HG03103 (cell line): ENCODE measurements at regions not wholly inside any gene's neighbourhood (a gene's known extent, or its start where the extent isn't known, plus 50 kb on each side); places are given as distances from the start of the nearest gene placed in this dataset.
"Not testable (repeated sequence)": the region's sequence is repeated elsewhere in the genome, so short reads cannot be mapped to it uniquely, and the experiment has no call there.

Experiments used
- ATAC-seq: cut with Tn5 transposase; IDR thresholded peaks from one replicate; pipeline ENCODE4 v1.9.1; 2021; ENCODE audit warnings: low read depth; ENCODE audit not compliant: unreplicated experiment

- ATAC-seq, result no peak
These were observed 395.2 kb upstream of the ZNF462 start for GRCh38 chr9:106467865-106468164.

- ATAC-seq, result no peak
These were observed 394.5 kb upstream of the ZNF462 start for GRCh38 chr9:106468431-106468830.

GRCh38 chr9:106478312-106478711, 384.7 kb upstream of the ZNF462 start:
- ATAC-seq, result no peak

GRCh38 chr9:106478727-106479126, 384.2 kb upstream of the ZNF462 start:
- no peak for ATAC-seq

- ATAC-seq, result no peak
These were observed 383.3 kb upstream of the ZNF462 start for GRCh38 chr9:106479679-106480078.

- ATAC-seq, result no peak
These were observed 381.9 kb upstream of the ZNF462 start for GRCh38 chr9:106481013-106481609.

- ATAC-seq, result no peak
These were observed 380.2 kb upstream of the ZNF462 start for GRCh38 chr9:106482733-106483132.

- ATAC-seq, result no peak
These were observed 376.3 kb upstream of the ZNF462 start for GRCh38 chr9:106486685-106487084.

GRCh38 chr9:106487266-106487665, 375.7 kb upstream of the ZNF462 start:
- no peak for ATAC-seq

GRCh38 chr9:106492126-106492525, 370.8 kb upstream of the ZNF462 start:
- ATAC-seq, result not testable (repeated sequence)

- no peak for ATAC-seq
These were observed 362.8 kb upstream of the ZNF462 start for GRCh38 chr9:106500171-106500570.

GRCh38 chr9:106501210-106501609, 361.8 kb upstream of the ZNF462 start:
- ATAC-seq, result not testable (repeated sequence)

- no peak for ATAC-seq
These were observed 360.0 kb upstream of the ZNF462 start for GRCh38 chr9:106502930-106503329.

- no peak for ATAC-seq
These were observed 359.2 kb upstream of the ZNF462 start for GRCh38 chr9:106503759-106504158.

GRCh38 chr9:106526716-106527204, 336.2 kb upstream of the ZNF462 start:
- no peak for ATAC-seq

GRCh38 chr9:106528158-106528557, 334.8 kb upstream of the ZNF462 start:
- ATAC-seq, result no peak

- ATAC-seq, result no peak
These were observed 333.4 kb upstream of the ZNF462 start for GRCh38 chr9:106529616-106530015.

- no peak for ATAC-seq
These were observed 331.5 kb upstream of the ZNF462 start for GRCh38 chr9:106531491-106531890.

GRCh38 chr9:106532306-106533015, 330.5 kb upstream of the ZNF462 start:
- ATAC-seq, result no peak

- no peak for ATAC-seq
These were observed 328.2 kb upstream of the ZNF462 start for GRCh38 chr9:106534800-106535199.

GRCh38 chr9:106535439-106535838, 327.5 kb upstream of the ZNF462 start:
- ATAC-seq, result no peak

- ATAC-seq, result no peak
These were observed 304.8 kb upstream of the ZNF462 start for GRCh38 chr9:106557996-106558667.
